ENCODE measurements at regions not wholly inside any gene's neighbourhood (a gene's known extent, or its start where the extent isn't known, plus 50 kb on each side); places are given as distances from the start of the nearest gene placed in this dataset.
"Not testable (repeated sequence)": the region's sequence is repeated elsewhere in the genome, so short reads cannot be mapped to it uniquely, and the experiment has no call there.

GRCh38 chr4:116110713-116111112 is 974.7 kb downstream of the TRAM1L1 start:
- Mint-ChIP-seq H3K27me3 (ENCODE audit: insufficient read depth) (no peaks in the 10 kb centered on the region), H3K4me3 (no peak overlapping the region), H3K9me3 (peaks cover 5% of the 10 kb centered on the region; the same call in 1 of the 2 replicates), H3K27ac (no peak overlapping the region), H3K4me1 (ENCODE audit: low read depth) (no peaks in the 10 kb centered on the region), H3K36me3 (ENCODE audit: low read depth) (no peaks in the 10 kb centered on the region)
- DNase-seq = no peak
- TF ChIP-seq CTCF (IDR thresholded peaks at IDR 0.05) = no peak

GRCh38 chr4:116108606-116109005 is 976.8 kb downstream of the TRAM1L1 start:
- no peak overlapping the region for H3K27ac Mint-ChIP-seq
- H3K27me3 Mint-ChIP-seq (ENCODE audit: insufficient read depth) = no peaks in the 10 kb centered on the region
- no peak for TF ChIP-seq CTCF (IDR thresholded peaks at IDR 0.05)
- H3K4me1 Mint-ChIP-seq (ENCODE audit: low read depth) = no peaks in the 10 kb centered on the region
- H3K4me3 Mint-ChIP-seq = no peak overlapping the region
- no peaks in the 10 kb centered on the region for H3K36me3 Mint-ChIP-seq (ENCODE audit: low read depth)
- peaks cover 5% of the 10 kb centered on the region; the same call in 1 of the 2 replicates for H3K9me3 Mint-ChIP-seq
- DNase-seq = no peak

GRCh38 chr4:116101321-116101720 is 984.1 kb downstream of the TRAM1L1 start:
- no peak overlapping the region for H3K27ac Mint-ChIP-seq
- peaks cover 53% of the 10 kb centered on the region for H3K9me3 Mint-ChIP-seq
- no peak overlapping the region for H3K4me3 Mint-ChIP-seq
- DNase-seq = no peak
- peaks cover 5% of the 10 kb centered on the region for H3K36me3 Mint-ChIP-seq (ENCODE audit: low read depth)
- TF ChIP-seq CTCF (IDR thresholded peaks at IDR 0.05) = no peak
- H3K27me3 Mint-ChIP-seq (ENCODE audit: insufficient read depth) = no peaks in the 10 kb centered on the region
- no peaks in the 10 kb centered on the region for H3K4me1 Mint-ChIP-seq (ENCODE audit: low read depth)

GRCh38 chr4:116099596-116099995 is 985.8 kb downstream of the TRAM1L1 start:
- DNase-seq = no peak
- Mint-ChIP-seq H3K36me3 (ENCODE audit: low read depth) (peaks cover 5% of the 10 kb centered on the region), H3K9me3 (peaks cover 63% of the 10 kb centered on the region), H3K4me3 (no peak overlapping the region), H3K4me1 (ENCODE audit: low read depth) (no peaks in the 10 kb centered on the region), H3K27ac (no peak overlapping the region), H3K27me3 (ENCODE audit: insufficient read depth) (no peaks in the 10 kb centered on the region)
- no peak for TF ChIP-seq CTCF (IDR thresholded peaks at IDR 0.05)

GRCh38 chr4:116097353-116097752 is 983.9 kb upstream of the NDST4 start:
- H3K4me3 Mint-ChIP-seq; DNase-seq; H3K27ac Mint-ChIP-seq; H3K36me3 Mint-ChIP-seq (ENCODE audit: low read depth); H3K27me3 Mint-ChIP-seq (ENCODE audit: insufficient read depth); H3K4me1 Mint-ChIP-seq (ENCODE audit: low read depth): not testable (repeated sequence)
- H3K9me3 Mint-ChIP-seq = peaks cover 73% of the 10 kb centered on the region

- TF ChIP-seq CTCF (IDR thresholded peaks at IDR 0.05) = no peak
- Mint-ChIP-seq H3K4me3 (no peak overlapping the region), H3K9me3 (peaks cover 36% of the 10 kb centered on the region), H3K27ac (no peak overlapping the region), H3K27me3 (ENCODE audit: insufficient read depth) (no peaks in the 10 kb centered on the region), H3K36me3 (ENCODE audit: low read depth) (peaks cover 5% of the 10 kb centered on the region), H3K4me1 (ENCODE audit: low read depth) (no peaks in the 10 kb centered on the region)
- no peak for DNase-seq
These were observed 979.5 kb upstream of the NDST4 start for GRCh38 chr4:116092961-116093360.

All from HFFc6 (cell line).